GM21737 (cell line): ENCODE measurements at regions not wholly inside any gene's neighbourhood (a gene's known extent, or its start where the extent isn't known, plus 50 kb on each side); places are given as distances from the start of the nearest gene placed in this dataset.
"Not testable (repeated sequence)": the region's sequence is repeated elsewhere in the genome, so short reads cannot be mapped to it uniquely, and the experiment has no call there.

ENCODE experiments used
- ATAC-seq: cut with Tn5 transposase; IDR thresholded peaks from one replicate; pipeline ENCODE4 v1.9.1; 2021; ENCODE audit warnings: mild to moderate bottlenecking, moderate library complexity; ENCODE audit not compliant: unreplicated experiment

DNA sequence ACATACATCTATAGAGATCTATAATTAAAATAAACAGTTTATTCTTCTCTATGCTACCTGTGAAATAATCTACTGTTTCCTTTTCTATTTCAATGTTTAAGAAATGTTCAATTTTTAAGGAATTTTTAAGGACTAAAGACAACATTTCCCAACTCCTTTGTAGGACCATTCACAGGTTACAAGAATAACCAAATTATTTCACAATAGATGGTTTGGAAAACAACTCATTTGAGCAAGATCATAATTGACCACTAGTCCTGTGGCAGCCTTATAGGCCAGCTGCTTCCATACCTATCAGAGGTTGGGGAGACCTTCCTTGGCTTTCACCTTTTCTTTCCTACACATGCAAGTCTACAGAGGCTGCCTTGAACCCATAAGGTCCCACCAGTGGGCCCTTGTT lies 193.7 kb downstream of the TTC39B start:
- no peak for ATAC-seq

DNA sequence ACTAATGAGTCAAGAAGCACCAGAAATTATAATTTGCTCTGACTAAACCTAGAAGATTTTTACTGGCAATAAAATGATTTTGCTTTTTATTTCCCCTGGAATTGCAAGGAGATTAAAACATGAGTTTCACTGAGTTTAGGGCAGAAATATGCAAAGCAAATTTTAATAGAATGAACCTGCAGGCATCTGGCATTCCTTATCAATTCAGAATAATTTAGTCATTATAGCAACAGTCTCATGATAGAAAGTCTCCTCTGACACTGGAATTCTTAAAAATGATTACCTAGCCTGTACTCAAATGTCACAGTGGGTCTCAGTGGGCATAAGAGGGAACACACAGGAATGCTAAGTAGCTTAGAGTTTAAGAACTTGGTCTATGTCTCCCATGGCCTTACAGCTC lies 195.9 kb downstream of the TTC39B start:
- ATAC-seq: no peak

DNA sequence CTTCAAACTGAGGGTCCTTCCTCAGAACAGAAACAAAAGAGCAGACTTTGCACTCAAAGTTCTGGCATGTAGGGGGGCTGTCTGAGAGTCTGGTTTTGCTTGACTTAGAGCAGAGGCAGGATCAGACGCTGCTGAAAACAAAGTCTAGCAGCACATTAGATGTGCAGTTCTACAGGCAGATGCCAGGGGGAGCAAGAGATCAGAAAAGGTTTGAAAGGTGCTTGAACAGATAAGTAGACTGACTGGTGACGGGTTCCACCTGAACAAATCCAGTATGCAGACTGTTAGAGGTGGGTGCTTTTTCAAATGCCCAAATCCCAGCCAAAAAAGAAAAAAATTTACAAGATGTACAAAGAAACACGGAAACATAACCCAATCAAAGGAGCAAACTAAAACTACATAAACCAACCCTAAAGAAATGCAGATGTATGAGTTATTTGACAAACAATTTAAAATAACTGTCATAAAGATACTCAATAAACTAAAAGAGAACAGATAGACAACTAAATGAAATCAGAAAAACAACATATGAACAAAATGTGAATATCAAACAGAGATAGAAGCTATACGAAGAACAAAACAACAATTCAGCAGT lies 194.7 kb upstream of the FREM1 start:
- ATAC-seq: peak; percentile 83

DNA sequence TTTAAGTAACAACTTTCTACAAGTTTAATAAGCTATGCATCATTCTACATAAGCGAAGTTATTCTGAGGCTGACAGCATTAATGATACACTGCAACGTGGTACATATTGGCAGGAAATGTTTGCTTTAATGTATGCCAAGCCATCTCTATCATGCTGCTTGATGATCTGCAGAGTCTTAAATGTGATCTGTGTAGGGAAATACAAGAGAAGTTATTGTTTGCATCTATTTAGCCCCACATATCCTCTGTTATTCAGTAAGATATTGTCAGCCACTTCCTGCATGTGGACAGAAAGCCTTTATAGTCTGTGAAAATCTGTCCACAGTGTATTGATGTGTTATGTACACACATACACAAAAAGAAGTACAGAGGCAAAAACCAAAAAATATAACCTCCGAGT lies 193.1 kb upstream of the FREM1 start:
- ATAC-seq: no peak

DNA sequence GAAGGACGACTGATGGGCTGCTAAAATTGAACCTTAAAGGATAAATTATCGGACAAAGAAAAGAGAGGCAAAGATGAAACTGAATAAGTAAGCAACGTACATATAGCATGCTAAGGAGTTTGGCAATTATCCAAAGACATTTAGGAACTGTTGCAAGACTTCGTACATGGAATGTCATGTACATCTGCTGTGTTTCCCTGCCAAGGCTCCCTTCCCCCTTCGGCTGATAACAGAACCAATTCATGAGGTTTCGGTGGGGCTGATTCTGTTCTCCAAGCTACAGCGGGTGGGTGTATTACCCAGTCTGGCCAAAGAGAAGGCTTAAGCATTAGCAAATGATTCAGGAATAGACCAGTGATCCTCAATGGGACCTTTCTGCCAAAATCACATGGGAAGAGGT lies 190.9 kb upstream of the FREM1 start:
- ATAC-seq: no peak

DNA sequence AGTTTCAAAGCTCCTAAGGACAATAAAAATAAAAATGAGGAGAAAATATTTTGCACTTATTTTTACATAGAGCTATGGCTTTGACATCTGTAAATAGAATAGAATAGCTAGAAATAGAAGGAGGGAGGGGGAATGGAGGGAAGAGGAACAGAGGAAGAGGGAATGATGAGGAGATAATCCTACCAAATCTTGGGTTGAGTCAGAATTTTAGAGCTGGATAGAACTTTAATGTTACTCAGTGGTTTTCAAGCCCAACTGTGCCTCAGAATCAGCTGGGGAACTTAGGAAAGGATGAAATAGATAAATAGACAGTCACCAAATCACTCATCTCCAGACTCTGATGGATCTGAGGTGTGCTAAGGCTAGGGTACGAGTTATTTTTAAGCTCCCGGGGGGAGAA lies 190.3 kb upstream of the FREM1 start:
- no peak for ATAC-seq

DNA sequence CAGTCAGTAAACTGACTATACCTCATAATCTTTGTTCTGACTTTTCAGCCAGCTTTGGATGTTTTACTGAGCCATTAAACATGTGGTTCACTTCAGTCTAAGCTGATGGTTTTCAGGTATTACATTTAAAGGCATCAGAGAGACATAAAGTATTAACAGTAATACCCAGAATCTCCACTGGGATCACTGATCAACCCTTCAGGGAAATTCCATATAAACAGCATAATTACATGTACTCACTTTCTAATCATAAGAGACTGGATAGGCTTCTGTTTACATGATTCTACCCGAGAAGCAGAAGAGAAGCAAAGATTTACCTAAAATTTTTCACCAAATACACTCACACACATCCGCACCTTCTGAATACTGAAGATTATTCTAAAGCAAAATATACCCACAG lies 186.7 kb upstream of the FREM1 start:
- ATAC-seq: no peak

DNA sequence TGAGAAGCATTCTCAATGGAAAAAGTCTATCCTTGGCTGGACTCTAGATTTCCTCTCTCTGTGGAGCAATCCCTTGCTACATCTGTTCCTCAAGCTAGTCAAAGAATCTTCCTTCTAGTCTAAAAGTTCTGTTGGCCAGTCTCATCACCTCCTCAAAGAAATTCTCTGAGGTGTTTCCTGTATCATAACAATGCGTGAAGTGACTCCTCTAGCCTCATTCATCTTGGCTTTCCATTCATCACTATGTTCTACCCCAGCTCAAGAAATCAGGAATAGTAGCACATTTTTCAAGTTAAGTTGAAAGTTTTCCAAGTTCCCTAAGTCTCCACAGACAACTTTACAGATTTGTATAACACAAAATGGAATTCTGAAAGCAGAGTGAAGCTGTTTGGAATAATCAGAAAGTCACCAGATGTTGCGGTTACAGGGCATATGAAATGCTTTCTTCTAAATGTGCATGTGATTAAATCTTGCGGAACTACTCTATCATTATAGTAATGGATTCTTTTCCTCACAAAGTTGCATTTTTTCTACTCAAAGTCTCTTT lies 176.6 kb upstream of the FREM1 start:
- ATAC-seq: no peak

DNA sequence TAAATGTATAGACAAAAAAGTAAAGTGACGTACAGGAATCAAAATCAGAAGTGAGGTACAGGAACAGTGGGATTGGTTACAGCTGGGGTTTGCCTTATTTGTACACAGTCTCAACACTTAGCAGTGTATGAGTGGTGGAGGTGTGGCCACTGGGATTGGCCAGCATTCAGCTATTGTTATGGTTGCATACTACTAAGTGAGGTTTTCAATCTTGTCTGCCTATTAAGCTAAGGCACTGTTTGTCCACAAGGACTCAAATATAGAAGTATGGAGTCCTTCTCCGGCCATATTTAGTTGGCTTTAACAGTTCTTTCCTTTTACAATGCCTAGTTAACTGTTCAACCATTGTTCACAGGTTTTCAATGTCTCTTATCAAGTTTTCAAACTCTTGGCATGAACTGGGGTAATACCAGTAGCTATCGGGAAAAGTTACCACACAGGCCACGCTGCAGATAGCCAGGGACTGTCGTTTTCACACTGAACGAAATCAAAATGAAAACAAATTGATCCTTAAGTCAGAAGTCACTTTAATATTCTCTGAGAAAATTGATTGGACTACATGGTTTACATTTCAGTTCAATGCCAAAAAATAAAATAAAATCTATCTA lies 176.0 kb upstream of the FREM1 start:
- ATAC-seq: no peak

DNA sequence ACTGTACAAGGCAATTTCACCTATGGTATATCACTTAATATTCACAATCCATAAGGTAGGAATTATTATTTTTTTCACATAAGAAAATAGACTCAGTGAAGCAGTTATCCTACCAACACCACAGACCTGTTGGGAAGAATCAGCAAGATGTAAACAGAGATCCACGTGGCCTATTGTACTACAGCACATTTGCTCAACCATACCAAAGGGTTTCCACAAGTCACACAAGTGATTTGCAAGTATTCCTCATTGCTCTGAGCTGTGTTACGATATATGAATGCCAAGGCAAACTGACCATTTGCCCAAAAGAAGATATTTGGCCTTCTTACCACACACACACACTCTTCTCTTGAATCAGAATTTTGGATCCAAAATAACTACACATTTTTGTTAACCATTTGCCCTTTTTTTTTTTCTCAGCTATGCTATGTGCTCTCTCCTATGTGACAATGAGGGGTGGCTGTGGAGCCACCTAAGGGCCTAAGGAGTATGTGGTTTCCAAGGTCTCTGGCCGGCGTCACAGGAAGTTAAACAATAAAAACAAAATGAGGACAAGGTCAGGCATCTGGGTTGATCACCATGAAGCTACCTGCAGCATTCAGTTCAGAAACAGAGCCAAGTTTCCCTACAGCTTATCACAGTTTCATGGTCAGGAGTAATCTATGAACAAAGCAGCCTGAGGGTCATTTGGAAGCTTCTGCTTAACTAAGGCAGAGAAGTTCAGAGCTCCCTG lies 171.0 kb upstream of the FREM1 start:
- no peak for ATAC-seq

DNA sequence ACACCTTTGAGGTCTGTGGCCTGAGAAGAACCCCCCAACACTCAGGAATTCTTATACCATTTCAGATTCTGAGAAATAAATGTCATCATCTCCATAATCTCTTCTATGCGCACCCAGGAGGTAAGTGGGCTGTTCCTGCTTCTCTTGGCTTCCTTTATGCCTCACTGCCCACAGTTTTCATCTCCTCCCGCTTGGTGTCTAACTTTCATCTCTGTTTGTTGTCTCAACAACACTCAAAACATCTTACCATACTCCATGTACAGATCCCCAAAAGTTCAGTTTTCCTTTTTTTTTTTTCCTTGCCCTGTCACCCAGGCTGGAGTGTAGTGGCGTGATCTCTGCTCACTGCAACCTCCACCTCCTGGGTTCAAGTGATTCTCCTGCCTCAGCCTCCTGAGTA lies 170.2 kb upstream of the FREM1 start:
- no peak for ATAC-seq

DNA sequence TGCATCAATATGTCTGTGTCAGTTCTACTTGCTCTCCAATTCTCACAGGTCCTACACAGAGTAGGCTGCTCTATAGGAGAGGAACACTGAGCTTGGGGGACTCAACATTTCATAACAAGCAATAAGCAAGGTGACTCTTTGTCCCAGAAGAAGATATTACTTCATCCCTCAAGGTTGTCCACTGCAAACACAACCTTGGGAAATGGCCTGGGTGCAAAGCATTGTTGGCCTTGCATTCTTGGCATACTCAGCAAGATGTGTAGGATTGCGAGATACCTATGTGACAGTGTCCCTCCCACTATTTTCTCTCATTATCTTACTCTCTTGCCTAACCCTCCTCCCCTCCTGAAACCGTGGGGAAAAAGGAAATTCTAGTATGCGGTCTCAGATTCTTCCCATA lies 169.8 kb upstream of the FREM1 start:
- ATAC-seq: no peak

DNA sequence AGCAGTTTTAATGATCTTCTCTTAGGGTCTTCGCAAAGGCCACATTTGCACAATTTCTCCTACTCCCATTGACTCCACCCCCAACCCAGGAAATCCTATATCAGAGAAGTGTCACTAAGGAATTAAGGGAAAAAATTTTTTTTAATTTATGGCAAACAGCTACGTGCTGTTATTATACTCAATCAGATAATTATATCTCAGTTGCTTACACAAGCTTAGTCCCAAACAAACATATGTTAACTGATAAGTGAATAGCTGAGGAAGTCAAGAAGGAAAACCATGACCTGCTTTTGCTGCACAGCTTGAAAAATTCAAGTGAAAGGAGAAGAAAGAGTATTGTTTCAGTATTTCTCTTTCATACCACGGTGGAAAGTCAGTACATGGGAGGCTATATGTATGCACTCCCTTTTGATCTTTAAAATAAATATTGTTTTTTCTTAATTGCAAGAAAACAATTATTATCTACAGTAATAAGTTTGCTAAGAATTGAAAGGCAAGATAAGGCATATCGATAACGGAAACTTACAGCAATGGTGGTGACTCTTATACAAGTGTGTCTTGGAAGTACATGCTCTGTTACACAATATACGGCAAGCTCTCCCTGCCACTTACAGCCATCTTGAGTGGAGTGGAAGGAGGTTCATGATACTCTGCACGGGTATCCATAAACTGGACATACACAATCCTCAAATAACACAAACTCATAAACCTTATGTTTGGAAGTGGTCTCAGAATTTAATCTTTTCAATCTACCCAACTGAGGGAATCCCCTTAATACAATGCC lies 167.9 kb upstream of the FREM1 start:
- ATAC-seq: no peak

DNA sequence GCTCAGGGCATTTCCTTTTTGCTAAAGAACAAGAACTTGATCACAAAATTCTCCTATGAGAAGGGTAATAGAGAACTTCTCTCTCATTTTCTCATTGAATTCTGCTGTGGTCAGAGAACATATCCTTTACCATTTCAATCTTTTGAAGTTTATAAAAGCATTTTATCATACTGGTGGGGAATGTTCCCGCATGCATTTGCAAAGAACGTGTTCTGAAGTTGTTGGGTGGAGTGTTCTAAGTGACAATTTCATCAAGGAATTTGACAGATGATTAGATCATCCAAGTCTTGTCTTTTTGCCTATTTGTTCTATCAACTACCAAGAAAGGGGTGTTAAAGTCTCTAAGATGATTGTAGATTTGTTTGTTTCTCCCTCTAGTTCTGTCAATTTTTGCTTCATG lies 163.4 kb upstream of the FREM1 start:
- ATAC-seq: no peak

DNA sequence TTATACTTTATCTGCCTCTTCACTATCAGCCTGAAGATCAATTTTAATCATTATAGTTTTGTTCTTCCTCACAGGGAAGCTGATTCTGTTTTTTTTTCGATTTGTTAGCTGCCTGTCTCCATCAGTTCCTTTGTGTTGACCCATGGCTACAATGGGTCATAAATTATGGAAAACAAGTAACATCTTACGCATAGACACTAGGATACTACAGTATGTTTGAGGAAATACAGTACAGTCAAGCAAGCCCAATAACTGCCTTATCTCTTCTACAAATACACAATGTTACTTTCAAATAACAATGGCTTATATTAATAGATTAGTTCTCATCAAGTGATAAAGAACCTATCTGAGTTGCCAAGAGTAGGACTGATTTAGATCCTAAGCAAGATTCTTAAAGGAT lies 160.5 kb upstream of the FREM1 start:
- ATAC-seq: no peak

DNA sequence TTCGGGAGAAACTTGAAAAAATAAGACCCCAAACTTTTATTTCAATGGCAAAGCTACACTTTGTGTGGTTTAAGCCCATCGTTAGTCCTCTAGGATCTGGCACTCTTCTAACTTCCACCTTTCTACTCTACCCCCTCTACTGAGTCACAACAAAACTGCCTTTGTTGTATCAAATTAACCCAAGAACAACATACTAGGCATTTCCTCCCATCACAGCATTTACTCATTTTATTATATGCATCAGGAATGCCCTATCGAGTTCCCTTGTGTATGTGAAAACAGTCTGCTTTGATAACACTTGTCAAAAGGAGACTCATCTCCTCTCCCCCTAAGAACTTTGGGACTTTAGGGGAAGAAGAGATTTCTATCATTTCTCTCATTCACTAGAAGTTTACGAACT lies 158.9 kb upstream of the FREM1 start:
- ATAC-seq: no peak

DNA sequence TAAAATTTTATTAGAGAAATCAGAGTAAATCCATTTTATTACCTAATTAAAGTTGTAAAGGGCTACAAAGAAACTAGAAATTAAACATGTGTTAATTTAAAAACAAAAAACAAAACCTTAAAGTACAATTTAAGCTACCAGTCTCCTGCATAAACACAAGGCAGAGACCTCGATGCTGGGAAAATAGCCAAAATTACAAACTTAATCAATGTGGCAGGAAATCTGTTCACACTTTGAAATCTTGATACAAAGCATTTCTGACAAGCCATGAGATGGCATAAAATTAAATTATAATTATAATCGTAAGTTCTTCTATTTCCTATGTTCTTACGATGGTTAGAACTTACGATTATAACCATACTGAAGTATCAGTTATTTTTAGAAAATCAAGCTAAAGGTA lies 158.0 kb upstream of the FREM1 start:
- ATAC-seq: no peak

DNA sequence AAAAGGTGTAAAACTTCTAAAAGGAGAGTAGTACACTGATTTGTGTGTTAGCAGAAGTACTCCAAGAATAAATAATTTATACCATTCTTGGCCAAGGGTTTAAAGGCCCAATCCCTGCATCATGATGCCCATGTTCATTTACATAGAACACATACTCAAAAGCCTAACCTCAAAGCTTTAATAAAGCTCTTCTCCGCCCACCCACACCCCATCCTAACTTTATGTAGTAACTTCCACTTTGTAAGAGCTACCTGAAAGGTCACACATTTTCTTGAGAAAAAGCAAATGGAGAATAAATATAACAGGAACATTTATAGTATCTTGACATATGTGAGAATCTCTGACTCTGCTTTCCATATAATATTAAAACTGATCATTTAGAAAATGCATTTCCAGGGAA lies 148.8 kb upstream of the FREM1 start:
- no peak for ATAC-seq

DNA sequence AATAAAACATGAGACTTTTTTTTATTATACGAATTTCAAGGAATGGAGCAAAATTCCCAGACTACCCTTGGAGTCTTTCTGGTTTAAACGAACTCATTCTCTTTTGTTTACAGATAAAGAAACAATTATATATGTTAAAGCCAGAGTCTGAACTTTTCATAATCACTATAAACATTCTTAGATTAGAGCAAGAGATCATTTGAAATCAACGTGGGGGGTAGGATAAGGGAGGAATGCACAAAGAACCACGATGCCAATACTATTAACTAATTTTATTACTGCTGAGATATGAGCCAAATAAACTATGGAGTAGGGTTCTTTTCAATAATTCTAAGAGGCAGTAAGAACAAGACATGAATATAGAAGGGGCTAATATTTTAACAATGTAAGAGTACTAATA lies 148.0 kb upstream of the FREM1 start:
- ATAC-seq: no peak

DNA sequence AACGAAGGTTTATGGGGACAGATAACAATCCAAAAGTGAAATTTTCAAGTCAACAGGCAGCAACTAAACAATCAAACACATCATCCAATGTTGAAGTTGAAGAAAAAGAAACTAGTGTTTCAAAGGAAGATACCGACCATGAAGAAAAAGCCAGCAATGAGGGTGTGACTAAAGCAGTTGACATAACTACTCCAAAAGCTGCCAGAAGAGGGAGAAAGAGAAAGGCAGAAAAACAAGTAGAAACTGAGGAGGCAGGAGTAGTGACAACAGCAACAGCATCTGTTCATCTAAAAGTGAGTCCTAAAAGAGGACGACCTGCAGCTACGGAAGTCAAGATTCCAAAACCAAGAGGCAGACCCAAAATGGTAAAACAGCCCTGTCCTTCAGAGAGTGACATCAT lies 145.1 kb upstream of the FREM1 start:
- not testable (repeated sequence) for ATAC-seq

DNA sequence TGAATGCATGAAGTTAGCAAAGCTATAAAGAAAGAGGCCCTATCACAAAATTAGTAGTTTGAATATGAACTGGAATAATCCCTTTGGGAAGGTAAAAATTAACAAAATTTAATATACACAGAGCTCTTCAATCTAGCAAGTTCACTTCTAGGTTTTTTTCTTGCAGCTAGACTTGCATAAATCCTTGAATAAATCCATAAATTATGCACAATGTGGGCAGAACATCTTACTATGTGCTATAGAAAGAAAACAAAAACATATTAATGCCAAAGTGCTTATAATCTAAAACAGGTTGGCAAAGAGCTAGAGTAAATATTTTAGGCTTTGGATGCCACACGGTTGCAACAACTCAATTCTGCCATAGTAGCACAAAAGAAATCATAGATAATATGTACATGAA lies 138.5 kb upstream of the FREM1 start:
- no peak for ATAC-seq
